Keratinocyte (primary cell): ENCODE measurements at regions not wholly inside any gene's neighbourhood (a gene's known extent, or its start where the extent isn't known, plus 50 kb on each side); places are given as distances from the start of the nearest gene placed in this dataset.

Source experiments
- DNase-seq: peaks from one replicate; pipeline ENCODE4 v3.0.0-alpha.2; 2011; ENCODE audit warnings: low read depth, missing footprints, low spot score
- FAIRE-seq: peaks from 2 replicates; lab custom pipeline; 2011; peaks lifted over from hg19 to GRCh38; lab: Jason Lieb, UNC
- H2AFZ ChIP-seq: 2 replicates; pipeline ENCODE4 v1.6.0; 2012; ENCODE audit warnings: low read length, control low read depth, inconsistent platforms; ENCODE audit not compliant: control insufficient read depth
- H3K27ac ChIP-seq: 2 replicates; pipeline ENCODE4 v1.5.1; 2011; ENCODE audit warnings: low read length; ENCODE audit not compliant: control insufficient read depth, insufficient read depth
- H3K27me3 ChIP-seq: 3 replicates; pipeline ENCODE4 v1.6.0; 2011; ENCODE audit warnings: low read length; ENCODE audit not compliant: control insufficient read depth, insufficient read depth; ENCODE audit errors: extremely low read depth
- H3K36me3 ChIP-seq, 2 experiments: 2 replicates in 1 of 2; 3 replicates in 1 of 2; pipeline ENCODE4 v1.5.1; 2011; ENCODE audit warnings: low read length in 2 of 2, mild to moderate bottlenecking in 1 of 2; ENCODE audit not compliant: control insufficient read depth in 2 of 2, insufficient read depth in 2 of 2; ENCODE audit errors: extremely low read depth in 1 of 2
- H3K4me1 ChIP-seq: 3 replicates; pipeline ENCODE4 v1.5.1; 2011; ENCODE audit warnings: low read length; ENCODE audit not compliant: control insufficient read depth, insufficient read depth; ENCODE audit errors: extremely low read depth
- H3K4me2 ChIP-seq: 3 replicates; pipeline ENCODE4 v1.6.0; 2011; ENCODE audit warnings: low read depth, low read length; ENCODE audit not compliant: control insufficient read depth, insufficient read depth; ENCODE audit errors: extremely low read depth
- H3K4me3 ChIP-seq, 3 experiments: fragments of 200-600 bp in 1 of 3; sonication (generic) in 1 of 3; 2 replicates in 2 of 3; 3 replicates in 1 of 3; pipeline ENCODE4 v1.5.1; 2011 to 2016; ENCODE audit warnings: low read length in 3 of 3, mild to moderate bottlenecking in 3 of 3, control low read depth in 2 of 3, inconsistent platforms in 1 of 3, low read depth in 1 of 3, mixed read lengths in 1 of 3, mixed run types in 1 of 3, moderate library complexity in 1 of 3; ENCODE audit not compliant: control insufficient read depth in 2 of 3, insufficient read depth in 2 of 3; ENCODE audit errors: extremely low read depth in 1 of 3
- H3K79me2 ChIP-seq: 2 replicates; pipeline ENCODE4 v1.6.0; 2012; ENCODE audit warnings: low read length; ENCODE audit not compliant: control insufficient read depth, insufficient read depth
- H3K9ac ChIP-seq: 3 replicates; pipeline ENCODE4 v1.6.0; 2011; ENCODE audit warnings: low read length; ENCODE audit not compliant: control insufficient read depth, insufficient read depth; ENCODE audit errors: extremely low read depth
- H3K9me1 ChIP-seq: 3 replicates; pipeline ENCODE4 v1.6.0; 2011; ENCODE audit warnings: low read length; ENCODE audit not compliant: control insufficient read depth, insufficient read depth; ENCODE audit errors: extremely low read depth
- H3K9me3 ChIP-seq: 2 replicates; pipeline ENCODE4 v1.5.1; 2012; ENCODE audit warnings: low read depth, low read length; ENCODE audit not compliant: control insufficient read depth
- H4K20me1 ChIP-seq: 3 replicates; pipeline ENCODE4 v1.6.0; 2011; ENCODE audit warnings: low read length; ENCODE audit not compliant: control insufficient read depth, insufficient read depth; ENCODE audit errors: extremely low read depth
- CTCF ChIP-seq, 3 experiments: IDR thresholded peaks in 1 of 3; conservative IDR thresholded peaks in 1 of 3; optimal IDR thresholded peaks in 1 of 3; 2 replicates in 2 of 3; 3 replicates in 1 of 3; pipeline versions ENCODE3 to v1.5.1; 2011; ENCODE audit warnings: low read length in 3 of 3, mild to moderate bottlenecking in 3 of 3, moderate library complexity in 2 of 3, control low read depth in 1 of 3, inconsistent platforms in 1 of 3; ENCODE audit not compliant: insufficient read depth in 2 of 3; ENCODE audit errors: extremely low read depth in 1 of 3
- EZH2 ChIP-seq: IDR thresholded peaks from one replicate; pipeline ENCODE4 v1.6.1; 2012; ENCODE audit warnings: inconsistent platforms, mild to moderate bottlenecking, low read length, moderate library complexity
- dilution Hi-C: fragments of 300-500 bp; cut with MboI; formaldehyde crosslinking; loops from one replicate; pipeline ENCODE4 v1.7.0; 2020; ENCODE audit warnings: low sequenced_read_pairs; ENCODE audit not compliant: extremely low pct_ligation_motif_present

- Histone ChIP-seq H3K4me3 (no peak overlapping the region), H3K4me1 (no peaks in the 10 kb centered on the region), H3K36me3 (no peaks in the 10 kb centered on the region), H3K9ac (no peak overlapping the region), H3K9me3 (no peaks in the 10 kb centered on the region), H3K4me2 (no peak overlapping the region), H4K20me1 (no peaks in the 10 kb centered on the region), H3K79me2 (no peaks in the 10 kb centered on the region), H3K27me3 (no peaks in the 10 kb centered on the region), H3K27ac (no peak overlapping the region), H3K9me1 (no peaks in the 10 kb centered on the region), H2AFZ (no peak overlapping the region)
- DNase-seq (no peak), FAIRE-seq (no peak)
- TF ChIP-seq CTCF (optimal IDR thresholded peaks at IDR 0.05 in 1 of 3, IDR thresholded peaks at IDR 0.05 in 1 of 3, conservative IDR thresholded peaks at IDR 0.05 in 1 of 3; ENCODE audit: extremely low read depth in 1 of 3, insufficient read depth in 2 of 3, low read length in 3 of 3) (no peak), EZH2 (no peak)
- dilution Hi-C loops, result no loop called here
Measured at GRCh38 chr5:27130587-27130986, 92.2 kb upstream of the CDH9 start.

- H2AFZ ChIP-seq, result no peak overlapping the region
- dilution Hi-C loops, result no loop called here
- H3K9me3 ChIP-seq, result no peaks in the 10 kb centered on the region
- no peaks in the 10 kb centered on the region for H3K36me3 ChIP-seq
- no peaks in the 10 kb centered on the region for H3K27me3 ChIP-seq
- no peak for TF ChIP-seq EZH2
- no peak for TF ChIP-seq CTCF (optimal IDR thresholded peaks at IDR 0.05 in 1 of 3, IDR thresholded peaks at IDR 0.05 in 1 of 3, conservative IDR thresholded peaks at IDR 0.05 in 1 of 3; ENCODE audit: extremely low read depth in 1 of 3, insufficient read depth in 2 of 3, low read length in 3 of 3)
- FAIRE-seq (no peak), DNase-seq (no peak)
- no peaks in the 10 kb centered on the region for H4K20me1 ChIP-seq
- no peak overlapping the region for H3K4me2 ChIP-seq
- no peak overlapping the region for H3K9ac ChIP-seq
- no peaks in the 10 kb centered on the region for H3K79me2 ChIP-seq
- H3K4me3 ChIP-seq, result no peak overlapping the region
- no peaks in the 10 kb centered on the region for H3K4me1 ChIP-seq
- no peaks in the 10 kb centered on the region for H3K9me1 ChIP-seq
- H3K27ac ChIP-seq, result no peak overlapping the region
Measured at GRCh38 chr5:27129926-27130325, 91.5 kb upstream of the CDH9 start.
